ENCODE measurements at regions not wholly inside any gene's neighbourhood (a gene's known extent, or its start where the extent isn't known, plus 50 kb on each side); places are given as distances from the start of the nearest gene placed in this dataset.

DNA sequence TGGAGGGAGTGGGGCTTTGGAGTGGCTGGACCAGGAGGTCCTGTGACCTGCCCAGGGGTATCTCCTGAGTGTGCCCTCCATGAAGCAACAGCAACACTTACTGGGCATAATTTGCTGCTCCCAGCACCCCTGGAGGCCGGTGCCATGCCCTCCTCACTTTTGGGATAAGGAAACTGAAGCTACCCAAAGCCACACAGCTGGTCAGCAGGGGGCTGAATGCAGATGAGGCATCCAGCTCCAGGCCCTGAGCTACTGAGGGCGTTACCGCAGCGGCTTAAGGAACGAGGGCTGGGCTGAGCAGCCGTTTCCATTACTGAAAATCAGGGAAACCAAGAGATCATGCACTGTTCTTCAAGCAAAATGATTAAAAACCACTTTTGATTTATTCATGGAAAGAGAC, 408.9 kb downstream of the GLRX3 start:
- H3K4me3 ChIP-seq (replicated peaks in 1 of 2; ENCODE audit: low read depth in 2 of 2, low read length in 2 of 2), result no peak overlapping the region
- no peak for TF ChIP-seq CTCF (IDR thresholded peaks at IDR 0.05; ENCODE audit: low read depth, low read length)
- no peak for DNase-seq (ENCODE audit: low read depth in 2 of 2)

- DNase-seq (ENCODE audit: low read depth in 2 of 2), result no peak
- H3K4me3 ChIP-seq (replicated peaks in 1 of 2; ENCODE audit: low read depth in 2 of 2, low read length in 2 of 2), result no peak overlapping the region
- TF ChIP-seq CTCF (IDR thresholded peaks at IDR 0.05; ENCODE audit: low read depth, low read length), result no peak
Measured at GRCh38 chr10:130545697-130546096, 409.5 kb downstream of the GLRX3 start.

- no peak overlapping the region for H3K4me3 ChIP-seq (replicated peaks in 1 of 2; ENCODE audit: low read depth in 2 of 2, low read length in 2 of 2)
- TF ChIP-seq CTCF (IDR thresholded peaks at IDR 0.05; ENCODE audit: low read depth, low read length), result no peak
- no peak for DNase-seq (ENCODE audit: low read depth in 2 of 2)
Measured at GRCh38 chr10:130546841-130547240, 410.6 kb downstream of the GLRX3 start.

GRCh38 chr10:130547368-130547767, 411.2 kb downstream of the GLRX3 start:
- no peak for TF ChIP-seq CTCF (IDR thresholded peaks at IDR 0.05; ENCODE audit: low read depth, low read length)
- no peak overlapping the region for H3K4me3 ChIP-seq (replicated peaks in 1 of 2; ENCODE audit: low read depth in 2 of 2, low read length in 2 of 2)
- no peak for DNase-seq (ENCODE audit: low read depth in 2 of 2)

- DNase-seq (ENCODE audit: low read depth in 2 of 2), result no peak
- no peak overlapping the region for H3K4me3 ChIP-seq (replicated peaks in 1 of 2; ENCODE audit: low read depth in 2 of 2, low read length in 2 of 2)
- TF ChIP-seq CTCF (IDR thresholded peaks at IDR 0.05; ENCODE audit: low read depth, low read length), result no peak
Measured at GRCh38 chr10:130550952-130551674, 414.9 kb downstream of the GLRX3 start.

DNA sequence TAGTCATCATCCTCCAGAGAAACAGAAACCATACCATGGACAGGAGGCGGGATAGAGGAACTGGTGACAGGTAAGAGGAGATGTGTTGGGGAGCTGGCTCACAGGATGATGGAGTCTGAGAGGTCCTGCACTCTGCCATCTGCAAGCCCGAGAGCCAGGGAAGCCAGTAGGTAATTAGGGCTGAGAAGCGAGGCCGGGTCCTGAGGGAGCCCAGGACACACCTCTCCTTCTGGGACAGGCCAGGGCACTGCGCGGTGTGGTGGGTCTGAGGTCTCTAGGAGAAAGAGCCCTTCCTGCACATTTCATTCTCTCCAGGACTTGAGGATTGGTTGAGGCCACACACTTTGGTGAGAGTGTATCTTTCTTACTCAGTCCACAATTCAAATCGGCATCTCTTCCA, 415.5 kb downstream of the GLRX3 start:
- H3K4me3 ChIP-seq (replicated peaks in 1 of 2; ENCODE audit: low read depth in 2 of 2, low read length in 2 of 2), result no peak overlapping the region
- no peak for DNase-seq (ENCODE audit: low read depth in 2 of 2)
- TF ChIP-seq CTCF (IDR thresholded peaks at IDR 0.05; ENCODE audit: low read depth, low read length), result no peak

- H3K4me3 ChIP-seq (replicated peaks in 1 of 2; ENCODE audit: low read depth in 2 of 2, low read length in 2 of 2), result no peak overlapping the region
- no peak for DNase-seq (ENCODE audit: low read depth in 2 of 2)
- no peak for TF ChIP-seq CTCF (IDR thresholded peaks at IDR 0.05; ENCODE audit: low read depth, low read length)
Measured at GRCh38 chr10:130553826-130554225, 417.6 kb downstream of the GLRX3 start.
